ENCODE measurements at regions not wholly inside any gene's neighbourhood (a gene's known extent, or its start where the extent isn't known, plus 50 kb on each side); places are given as distances from the start of the nearest gene placed in this dataset.

DNA sequence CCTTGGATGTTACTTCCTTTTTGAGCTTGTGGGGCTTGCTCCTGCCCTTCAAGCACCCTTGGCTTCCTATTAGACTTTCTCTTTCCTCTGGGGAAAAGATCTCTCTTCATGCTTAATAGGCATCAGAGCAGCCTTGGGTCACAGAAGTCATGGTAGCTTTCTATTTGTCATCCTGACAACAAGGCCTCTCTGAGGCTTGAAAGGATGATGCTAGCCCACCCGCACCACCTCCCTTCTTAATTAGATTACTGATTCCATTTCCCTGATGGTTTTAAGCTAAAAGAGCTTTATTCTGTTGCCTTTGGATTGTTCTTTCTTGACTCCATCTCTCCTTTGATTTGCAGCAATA is 435.5 kb upstream of the TPM1 start:
- Histone ChIP-seq H4K20me1 (ENCODE audit: insufficient read depth, low read length) (no peaks in the 10 kb centered on the region), H3K4me2 (ENCODE audit: low read length) (no peak overlapping the region), H3K4me3 (ENCODE audit: low read depth, low read length, poor library complexity, severe bottlenecking) (no peak overlapping the region), H3K79me2 (ENCODE audit: insufficient read depth, low read depth, low read length) (no peaks in the 10 kb centered on the region), H3K27ac (ENCODE audit: low read depth, low read length, poor library complexity, severe bottlenecking) (no peak overlapping the region), H3K36me3 (ENCODE audit: insufficient read depth, low read length) (no peaks in the 10 kb centered on the region), H2AFZ (ENCODE audit: low read length) (no peak overlapping the region), H3K4me1 (ENCODE audit: insufficient read depth, low read length, poor library complexity, severe bottlenecking) (no peaks in the 10 kb centered on the region), H3K9me2 (ENCODE audit: insufficient read depth, low read length) (no peaks in the 10 kb centered on the region), H3K9me3 (ENCODE audit: low read length) (no peaks in the 10 kb centered on the region)
- POLR2A ChIA-PET, result interaction anchor here (0.6 kb wide), 1 partner anchor 69 kb away, joined by 3 read pairs; no protein-coding TSS in a partner anchor
- DNase-seq (ENCODE audit: low spot score), result no peak
- intact Hi-C loops (cut with micrococcal nuclease; ENCODE audit: unreplicated experiment), result no loop called here
- CTCF ChIA-PET (ENCODE audit: unreplicated experiment), result no interaction called here
- BruUV-seq (replicated peaks), result no TSS peak
- TF ChIP-seq EZH2phosphoT487 (IDR thresholded peaks at IDR 0.05; ENCODE audit: borderline replicate concordance, low read depth, low read length) (no peak), CTCF (conservative IDR thresholded peaks at IDR 0.05; ENCODE audit: low read length) (no peak)

DNA sequence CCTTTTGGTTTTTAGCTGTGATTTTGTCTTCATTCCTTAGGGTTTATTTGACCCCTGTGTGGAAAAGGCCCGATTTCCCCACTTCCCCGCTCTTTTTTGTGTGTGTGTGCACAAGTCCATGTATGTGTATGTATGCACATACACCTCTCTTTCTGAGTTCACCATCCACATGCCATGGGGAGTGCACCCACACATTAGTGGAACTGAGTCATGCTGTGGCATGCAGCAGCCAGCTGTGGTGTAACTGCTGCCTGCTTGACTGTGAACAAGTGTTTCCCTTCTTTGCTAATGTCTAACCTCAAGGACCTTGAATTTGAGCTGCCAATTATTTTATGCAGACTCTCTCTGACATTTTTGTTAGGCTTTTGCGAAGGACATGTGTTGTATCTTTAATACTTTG is 434.9 kb upstream of the TPM1 start:
- H4K20me1 ChIP-seq (ENCODE audit: insufficient read depth, low read length), result no peaks in the 10 kb centered on the region
- no peaks in the 10 kb centered on the region for H3K36me3 ChIP-seq (ENCODE audit: insufficient read depth, low read length)
- no peaks in the 10 kb centered on the region for H3K9me2 ChIP-seq (ENCODE audit: insufficient read depth, low read length)
- ChIA-PET POLR2A (interaction anchor here (0.6 kb wide), 1 partner anchor 69 kb away, joined by 3 read pairs; no protein-coding TSS in a partner anchor), CTCF (ENCODE audit: unreplicated experiment) (no interaction called here)
- H3K4me1 ChIP-seq (ENCODE audit: insufficient read depth, low read length, poor library complexity, severe bottlenecking), result no peaks in the 10 kb centered on the region
- H3K9me3 ChIP-seq (ENCODE audit: low read length), result no peaks in the 10 kb centered on the region
- DNase-seq (ENCODE audit: low spot score), result no peak
- no peak for TF ChIP-seq EZH2phosphoT487 (IDR thresholded peaks at IDR 0.05; ENCODE audit: borderline replicate concordance, low read depth, low read length)
- TF ChIP-seq CTCF (conservative IDR thresholded peaks at IDR 0.05; ENCODE audit: low read length), result no peak
- no peak overlapping the region for H3K4me2 ChIP-seq (ENCODE audit: low read length)
- no peaks in the 10 kb centered on the region for H3K79me2 ChIP-seq (ENCODE audit: insufficient read depth, low read depth, low read length)
- intact Hi-C loops (cut with micrococcal nuclease; ENCODE audit: unreplicated experiment), result no loop called here
- H2AFZ ChIP-seq (ENCODE audit: low read length), result no peak overlapping the region
- H3K27ac ChIP-seq (ENCODE audit: low read depth, low read length, poor library complexity, severe bottlenecking), result no peak overlapping the region
- no peak overlapping the region for H3K4me3 ChIP-seq (ENCODE audit: low read depth, low read length, poor library complexity, severe bottlenecking)
- BruUV-seq (replicated peaks), result no TSS peak

DNA sequence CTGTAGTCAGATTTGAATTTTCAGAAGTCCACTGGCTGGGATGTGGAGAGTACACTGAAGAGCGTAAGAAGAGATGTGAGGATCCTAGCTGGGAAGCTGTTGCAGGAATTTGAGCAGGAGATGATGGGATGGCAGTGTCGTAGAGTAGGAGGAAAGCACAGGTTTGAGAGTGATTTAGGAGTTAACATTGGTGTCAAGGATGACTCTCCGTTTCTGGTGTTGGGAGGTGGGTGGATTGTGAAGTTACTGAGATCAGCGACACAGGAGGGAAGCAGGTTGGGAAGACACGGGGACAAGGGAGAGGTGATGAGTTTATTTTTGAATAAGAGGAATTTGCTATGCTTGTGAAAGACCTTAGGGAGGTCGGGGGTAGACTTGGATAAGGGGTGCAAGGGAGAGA is 434.2 kb upstream of the TPM1 start:
- Histone ChIP-seq H3K79me2 (ENCODE audit: insufficient read depth, low read depth, low read length) (no peaks in the 10 kb centered on the region), H3K4me1 (ENCODE audit: insufficient read depth, low read length, poor library complexity, severe bottlenecking) (no peaks in the 10 kb centered on the region), H3K27ac (ENCODE audit: low read depth, low read length, poor library complexity, severe bottlenecking) (no peak overlapping the region), H3K9me2 (ENCODE audit: insufficient read depth, low read length) (no peaks in the 10 kb centered on the region), H3K4me3 (ENCODE audit: low read depth, low read length, poor library complexity, severe bottlenecking) (no peak overlapping the region), H2AFZ (ENCODE audit: low read length) (no peak overlapping the region), H4K20me1 (ENCODE audit: insufficient read depth, low read length) (no peaks in the 10 kb centered on the region), H3K36me3 (ENCODE audit: insufficient read depth, low read length) (no peaks in the 10 kb centered on the region), H3K9me3 (ENCODE audit: low read length) (no peaks in the 10 kb centered on the region), H3K4me2 (ENCODE audit: low read length) (no peak overlapping the region)
- POLR2A ChIA-PET, result no interaction called here
- intact Hi-C loops (cut with micrococcal nuclease; ENCODE audit: unreplicated experiment), result no loop called here
- DNase-seq (ENCODE audit: low spot score), result no peak
- no TSS peak for BruUV-seq (replicated peaks)
- CTCF ChIA-PET (ENCODE audit: unreplicated experiment), result no interaction called here
- TF ChIP-seq CTCF (conservative IDR thresholded peaks at IDR 0.05; ENCODE audit: low read length), result no peak
- no peak for TF ChIP-seq EZH2phosphoT487 (IDR thresholded peaks at IDR 0.05; ENCODE audit: borderline replicate concordance, low read depth, low read length)
